OCI-LY3 (cell line): ENCODE measurements at regions not wholly inside any gene's neighbourhood (a gene's known extent, or its start where the extent isn't known, plus 50 kb on each side); places are given as distances from the start of the nearest gene placed in this dataset.

Source experiments
- EZH2phosphoT487 ChIP-seq: fragments of 200-600 bp; shearing (Covaris generic); IDR thresholded peaks from 2 replicates; pipeline ENCODE4 v1.6.1; 2018; ENCODE audit warnings: antibody characterized with exemption, mixed run types, low read depth
- TF ChIP-seq, protein P1 (sequence below): fragments of 200-600, 300-600 bp; sonication (generic); IDR thresholded peaks from 2 replicates; pipeline ENCODE4 v1.5.1; 2014; ENCODE audit warnings: antibody characterized with exemption, low read length, low read depth

DNA sequence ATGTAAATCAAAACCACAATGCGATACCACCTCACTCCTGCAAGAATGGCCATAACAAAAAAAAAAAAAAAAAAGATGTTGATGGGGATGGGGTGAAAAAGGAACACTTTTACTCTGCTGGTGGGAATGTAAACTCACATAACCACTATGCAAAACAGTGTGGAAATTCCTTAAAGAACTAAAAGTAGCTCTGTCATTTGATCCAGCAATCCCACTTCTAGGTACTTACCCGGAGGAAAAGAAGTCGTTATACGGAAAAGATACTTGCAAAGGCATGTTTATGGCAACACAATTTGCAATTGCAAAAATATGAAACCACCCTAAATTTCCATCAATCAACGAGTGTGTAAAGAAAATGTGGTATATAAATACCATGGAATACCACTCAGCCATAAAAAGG, 205.0 kb downstream of the TENT4A start:
- TF ChIP-seq, protein P1, sequence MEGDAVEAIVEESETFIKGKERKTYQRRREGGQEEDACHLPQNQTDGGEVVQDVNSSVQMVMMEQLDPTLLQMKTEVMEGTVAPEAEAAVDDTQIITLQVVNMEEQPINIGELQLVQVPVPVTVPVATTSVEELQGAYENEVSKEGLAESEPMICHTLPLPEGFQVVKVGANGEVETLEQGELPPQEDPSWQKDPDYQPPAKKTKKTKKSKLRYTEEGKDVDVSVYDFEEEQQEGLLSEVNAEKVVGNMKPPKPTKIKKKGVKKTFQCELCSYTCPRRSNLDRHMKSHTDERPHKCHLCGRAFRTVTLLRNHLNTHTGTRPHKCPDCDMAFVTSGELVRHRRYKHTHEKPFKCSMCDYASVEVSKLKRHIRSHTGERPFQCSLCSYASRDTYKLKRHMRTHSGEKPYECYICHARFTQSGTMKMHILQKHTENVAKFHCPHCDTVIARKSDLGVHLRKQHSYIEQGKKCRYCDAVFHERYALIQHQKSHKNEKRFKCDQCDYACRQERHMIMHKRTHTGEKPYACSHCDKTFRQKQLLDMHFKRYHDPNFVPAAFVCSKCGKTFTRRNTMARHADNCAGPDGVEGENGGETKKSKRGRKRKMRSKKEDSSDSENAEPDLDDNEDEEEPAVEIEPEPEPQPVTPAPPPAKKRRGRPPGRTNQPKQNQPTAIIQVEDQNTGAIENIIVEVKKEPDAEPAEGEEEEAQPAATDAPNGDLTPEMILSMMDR = no peak
- TF ChIP-seq EZH2phosphoT487 = no peak
